HCT116 (cell line): ENCODE measurements at regions not wholly inside any gene's neighbourhood (a gene's known extent, or its start where the extent isn't known, plus 50 kb on each side); places are given as distances from the start of the nearest gene placed in this dataset.

Source experiments
- ATAC-seq: fragments of 200-7000 bp; cut with Tn5 transposase; 2 replicates; pipeline ENCODE4 v1.9.1; 2020; ENCODE audit warnings: mild to moderate bottlenecking, moderate library complexity
- BruUV-seq: library from RNA; stranded (reverse); fragments of 400-500 nt; replicated peaks from 2 replicates; lab custom pipeline; 2021; lab: Mats Ljungman, UMichigan
- CTCF ChIA-PET: fragments of 300-600 bp; sonication (Branson Sonifier 250); formaldehyde crosslinking; loops from one replicate; lab custom pipeline; 2021; ENCODE audit warnings: antibody characterized with exemption; lab: Charles Lee
- POLR2A ChIA-PET: fragments of 300-600, 350-600 bp; sonication (Branson Sonifier 250); formaldehyde crosslinking; loops from one replicate; lab custom pipeline; 2021; ENCODE audit warnings: antibody characterized with exemption; lab: Charles Lee
- RAD21 ChIA-PET, 2 experiments: fragments of 300-600 bp; sonication (Branson Sonifier 250); formaldehyde crosslinking; loops; one replicate each; lab custom pipeline; 2023; ENCODE audit warnings: low total read pairs in 2 of 2; ENCODE audit not compliant: uncharacterized antibody in 2 of 2, unreplicated experiment in 2 of 2, low non-redundant PET in 1 of 2; lab: Charles Lee
- DNase-seq: peaks from one replicate; pipeline ENCODE4 v3.0.0-alpha.2; 2010; ENCODE audit warnings: low read depth, low spot score
- H2AFZ ChIP-seq: fragments of 200-600 bp; shearing (Covaris generic), sonication (generic); 2 replicates; pipeline ENCODE4 v1.6.1; 2017; ENCODE audit warnings: low read depth, mixed run types, mixed read lengths, antibody characterized with exemption, low read length; ENCODE audit not compliant: poor library complexity, severe bottlenecking
- H3K27ac ChIP-seq: 2 replicates; pipeline ENCODE4 v1.5.1; 2012; ENCODE audit warnings: low read depth, low read length
- H3K27me3 ChIP-seq: fragments of 200-600 bp; sonication (generic); 2 replicates; pipeline ENCODE4 v1.6.1; 2016; ENCODE audit warnings: mixed run types, low read length, mixed read lengths; ENCODE audit not compliant: insufficient read depth
- H3K36me3 ChIP-seq, 2 experiments: fragments of 200-500 bp in 1 of 2; fragments of 200-600 bp in 1 of 2; sonication (Bioruptor generic) in 1 of 2; sonication (generic) in 1 of 2; 2 replicates each; pipeline versions ENCODE4 v1.5.1 to v1.6.1; 2014 to 2016; ENCODE audit warnings: low read length in 2 of 2, inconsistent platforms in 1 of 2, mixed read lengths in 1 of 2, mixed run types in 1 of 2; ENCODE audit not compliant: insufficient read depth in 2 of 2, control insufficient read depth in 1 of 2
- H3K4me1 ChIP-seq, 2 experiments: fragments of 200-600 bp in 1 of 2; sonication (generic) in 1 of 2; 2 replicates each; pipeline versions ENCODE4 v1.5.1 to v1.6.1; 2012 to 2017; ENCODE audit warnings: low read length in 2 of 2, inconsistent platforms in 1 of 2, mild to moderate bottlenecking in 1 of 2, mixed read lengths in 1 of 2, mixed run types in 1 of 2, moderate library complexity in 1 of 2; ENCODE audit not compliant: insufficient read depth in 2 of 2, control insufficient read depth in 1 of 2
- H3K4me2 ChIP-seq: fragments of 200-600 bp; sonication (generic); 2 replicates; pipeline ENCODE4 v1.6.1; 2017; ENCODE audit warnings: mixed run types, low read length, mixed read lengths
- H3K4me3 ChIP-seq, 2 experiments: fragments of 200-600 bp in 1 of 2; sonication (generic) in 1 of 2; replicated peaks in 1 of 2; 2 replicates each; pipeline ENCODE4 v1.5.1; 2011 to 2016; ENCODE audit warnings: low read length in 2 of 2, control low read depth in 1 of 2, low read depth in 1 of 2, mild to moderate bottlenecking in 1 of 2, mixed read lengths in 1 of 2, mixed run types in 1 of 2
- H3K79me2 ChIP-seq: fragments of 200-600 bp; sonication (generic); 2 replicates; pipeline ENCODE4 v1.6.1; 2017; ENCODE audit warnings: mild to moderate bottlenecking, mixed run types, low read length, moderate library complexity, mixed read lengths; ENCODE audit not compliant: insufficient read depth
- H3K9ac ChIP-seq: fragments of 200-600 bp; sonication (generic); 2 replicates; pipeline ENCODE4 v1.6.1; 2016; ENCODE audit warnings: low read length, mixed read lengths
- H3K9me2 ChIP-seq: fragments of 200-600 bp; sonication (generic), shearing (Covaris generic); 2 replicates; pipeline ENCODE4 v1.6.1; 2017; ENCODE audit warnings: mixed run types, mild to moderate bottlenecking, moderate library complexity; ENCODE audit not compliant: insufficient read depth
- H3K9me3 ChIP-seq, 2 experiments: fragments of 200-500 bp in 1 of 2; fragments of 200-600 bp in 1 of 2; sonication (Bioruptor generic) in 1 of 2; sonication (generic) in 1 of 2; 2 replicates each; pipeline ENCODE4 v1.6.1; 2014 to 2017; ENCODE audit warnings: low read length in 2 of 2, mixed read lengths in 2 of 2, inconsistent platforms in 1 of 2, low read depth in 1 of 2, mild to moderate bottlenecking in 1 of 2, mixed run types in 1 of 2, moderate library complexity in 1 of 2; ENCODE audit not compliant: control insufficient read depth in 1 of 2, insufficient read depth in 1 of 2
- H4K20me1 ChIP-seq: fragments of 200-600 bp; sonication (generic), shearing (Covaris generic); 2 replicates; pipeline ENCODE4 v1.6.1; 2017; ENCODE audit warnings: mixed run types, mild to moderate bottlenecking, moderate library complexity; ENCODE audit not compliant: insufficient read depth
- EZH2 ChIP-seq: fragments of 200-600 bp; sonication (generic); IDR thresholded peaks from 2 replicates; pipeline ENCODE4 v1.6.1; 2017; ENCODE audit warnings: antibody characterized with exemption, mixed run types
- EZH2phosphoT487 ChIP-seq: fragments of 200-600 bp; IDR thresholded peaks from 2 replicates; pipeline ENCODE4 v1.6.1; 2018; ENCODE audit warnings: antibody characterized with exemption, borderline replicate concordance
- FOSL1 ChIP-seq: IDR thresholded peaks from 2 replicates; pipeline ENCODE4 v1.6.1; 2012; ENCODE audit warnings: low read depth
- POLR2A ChIP-seq: IDR thresholded peaks from 2 replicates; pipeline ENCODE4 v1.7.0; 2011; ENCODE audit warnings: borderline replicate concordance; ENCODE audit not compliant: insufficient read depth, insufficient read length; ENCODE audit errors: extremely low read depth
- POLR2AphosphoS5 ChIP-seq: IDR thresholded peaks from 2 replicates; pipeline ENCODE4 v1.6.1; 2011; ENCODE audit warnings: mild to moderate bottlenecking, low read depth, low read length, moderate library complexity
- RAD21 ChIP-seq: IDR thresholded peaks from 2 replicates; pipeline ENCODE4 v1.6.1; 2012; ENCODE audit warnings: low read depth, mild to moderate bottlenecking
- SP1 ChIP-seq: IDR thresholded peaks from 2 replicates; pipeline ENCODE4 v1.6.1; 2012; ENCODE audit warnings: low read depth
- ZNF274 ChIP-seq: fragments of 200-500 bp; sonication (Bioruptor generic); IDR thresholded peaks from 2 replicates; pipeline ENCODE4 v1.6.1; 2014; ENCODE audit warnings: mild to moderate bottlenecking, low read depth, low read length, inconsistent platforms
- intact Hi-C: fragments of 100-400 bp; cut with micrococcal nuclease; formaldehyde crosslinking; loops from 2 replicates; pipeline ENCODE4 v1.10.0; 2022
- TF ChIP-seq, protein P1 (sequence below): IDR thresholded peaks from 2 replicates; pipeline ENCODE4 v1.6.1; 2012; ENCODE audit warnings: low read depth

DNA sequence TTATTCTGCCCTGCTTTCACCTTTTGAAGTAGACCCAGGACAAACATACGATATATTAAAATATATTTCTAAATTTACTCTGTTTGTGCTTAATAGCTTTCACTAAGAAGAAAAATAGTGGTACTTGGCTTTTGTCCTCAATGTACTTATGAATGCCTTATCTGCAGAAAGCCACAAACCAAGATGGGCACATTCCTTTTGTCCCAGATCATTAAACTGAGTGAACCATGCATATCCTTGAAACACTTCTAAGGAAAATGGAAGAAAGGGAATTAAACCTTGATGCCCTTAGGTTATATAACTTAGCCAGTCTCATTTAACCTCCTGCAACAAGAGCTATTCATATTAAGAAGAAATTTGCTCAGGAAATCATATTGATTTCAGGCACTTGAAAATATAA is 553.8 kb upstream of the CDH9 start:
- ATAC-seq (no peak), DNase-seq (no peak)
- H3K9me2 ChIP-seq: no peaks in the 10 kb centered on the region
- H3K4me2 ChIP-seq: no peak overlapping the region
- peaks cover 6 to 12% of the 10 kb centered on the region in 2 experiments; a peak in 2 of 4 replicates for H3K9me3 ChIP-seq
- intact Hi-C loops: no loop called here
- no peaks in the 10 kb centered on the region for H3K36me3 ChIP-seq
- H2AFZ ChIP-seq: no peak overlapping the region
- no peaks in the 10 kb centered on the region for H3K4me1 ChIP-seq
- H4K20me1 ChIP-seq: no peaks in the 10 kb centered on the region
- no peak overlapping the region for H3K27ac ChIP-seq
- no TSS peak for BruUV-seq
- ChIA-PET POLR2A (no interaction called here), RAD21 (no interaction called here), CTCF (no interaction called here)
- H3K27me3 ChIP-seq: no peaks in the 10 kb centered on the region
- no peak overlapping the region for H3K4me3 ChIP-seq
- H3K79me2 ChIP-seq: no peaks in the 10 kb centered on the region
- no peak overlapping the region for H3K9ac ChIP-seq
- TF ChIP-seq SP1 (no peak), ZNF274 (no peak), FOSL1 (no peak), EZH2phosphoT487 (no peak), POLR2A (no peak), POLR2AphosphoS5 (no peak), RAD21 (no peak), EZH2 (no peak)
- TF ChIP-seq, protein P1, sequence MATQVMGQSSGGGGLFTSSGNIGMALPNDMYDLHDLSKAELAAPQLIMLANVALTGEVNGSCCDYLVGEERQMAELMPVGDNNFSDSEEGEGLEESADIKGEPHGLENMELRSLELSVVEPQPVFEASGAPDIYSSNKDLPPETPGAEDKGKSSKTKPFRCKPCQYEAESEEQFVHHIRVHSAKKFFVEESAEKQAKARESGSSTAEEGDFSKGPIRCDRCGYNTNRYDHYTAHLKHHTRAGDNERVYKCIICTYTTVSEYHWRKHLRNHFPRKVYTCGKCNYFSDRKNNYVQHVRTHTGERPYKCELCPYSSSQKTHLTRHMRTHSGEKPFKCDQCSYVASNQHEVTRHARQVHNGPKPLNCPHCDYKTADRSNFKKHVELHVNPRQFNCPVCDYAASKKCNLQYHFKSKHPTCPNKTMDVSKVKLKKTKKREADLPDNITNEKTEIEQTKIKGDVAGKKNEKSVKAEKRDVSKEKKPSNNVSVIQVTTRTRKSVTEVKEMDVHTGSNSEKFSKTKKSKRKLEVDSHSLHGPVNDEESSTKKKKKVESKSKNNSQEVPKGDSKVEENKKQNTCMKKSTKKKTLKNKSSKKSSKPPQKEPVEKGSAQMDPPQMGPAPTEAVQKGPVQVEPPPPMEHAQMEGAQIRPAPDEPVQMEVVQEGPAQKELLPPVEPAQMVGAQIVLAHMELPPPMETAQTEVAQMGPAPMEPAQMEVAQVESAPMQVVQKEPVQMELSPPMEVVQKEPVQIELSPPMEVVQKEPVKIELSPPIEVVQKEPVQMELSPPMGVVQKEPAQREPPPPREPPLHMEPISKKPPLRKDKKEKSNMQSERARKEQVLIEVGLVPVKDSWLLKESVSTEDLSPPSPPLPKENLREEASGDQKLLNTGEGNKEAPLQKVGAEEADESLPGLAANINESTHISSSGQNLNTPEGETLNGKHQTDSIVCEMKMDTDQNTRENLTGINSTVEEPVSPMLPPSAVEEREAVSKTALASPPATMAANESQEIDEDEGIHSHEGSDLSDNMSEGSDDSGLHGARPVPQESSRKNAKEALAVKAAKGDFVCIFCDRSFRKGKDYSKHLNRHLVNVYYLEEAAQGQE: no peak
